HEK293 (cell line): ENCODE measurements at regions not wholly inside any gene's neighbourhood (a gene's known extent, or its start where the extent isn't known, plus 50 kb on each side); places are given as distances from the start of the nearest gene placed in this dataset.

Source experiments
- GLIS2 ChIP-seq: fragments of 450-650 bp; formaldehyde crosslinking; IDR thresholded peaks from 2 replicates; pipeline ENCODE4 v1.5.1; 2016; ENCODE audit warnings: missing biosample characterization, missing genetic modification characterization
- MEIS1 ChIP-seq: sonication (generic); formaldehyde crosslinking; IDR thresholded peaks from 2 replicates; pipeline ENCODE4 v1.8.1; 2022; ENCODE audit warnings: missing genetic modification reagents, mild to moderate bottlenecking, borderline replicate concordance
- ZFP37 ChIP-seq: fragments of 450-650 bp; formaldehyde crosslinking; IDR thresholded peaks from 2 replicates; pipeline ENCODE4 v1.5.1; 2016; ENCODE audit warnings: missing biosample characterization, missing genetic modification characterization
- ZNF202 ChIP-seq: fragments of 450-650 bp; formaldehyde crosslinking; IDR thresholded peaks from 2 replicates; pipeline ENCODE4 v1.5.1; 2016; ENCODE audit warnings: missing biosample characterization, missing genetic modification characterization, borderline replicate concordance
- ZSCAN16 ChIP-seq: fragments of 450-650 bp; formaldehyde crosslinking; IDR thresholded peaks from 2 replicates; pipeline ENCODE4 v1.5.1; 2016; ENCODE audit warnings: missing biosample characterization, missing genetic modification characterization
- TF ChIP-seq, protein P1 (sequence below): fragments of 450-650 bp; formaldehyde crosslinking; IDR thresholded peaks from 2 replicates; pipeline ENCODE4 v1.5.1; 2016; ENCODE audit warnings: missing biosample characterization, missing genetic modification characterization
- TF ChIP-seq, protein P2 (sequence below): fragments of 450-650 bp; formaldehyde crosslinking; IDR thresholded peaks from 2 replicates; pipeline ENCODE4 v1.5.1; 2016; ENCODE audit warnings: missing biosample characterization, missing genetic modification characterization
- TF ChIP-seq, protein P3 (sequence below): fragments of 450-650 bp; formaldehyde crosslinking; conservative IDR thresholded peaks from 2 replicates; pipeline ENCODE4 v1.5.1; 2016; ENCODE audit warnings: low read depth, missing biosample characterization, missing genetic modification characterization

DNA sequence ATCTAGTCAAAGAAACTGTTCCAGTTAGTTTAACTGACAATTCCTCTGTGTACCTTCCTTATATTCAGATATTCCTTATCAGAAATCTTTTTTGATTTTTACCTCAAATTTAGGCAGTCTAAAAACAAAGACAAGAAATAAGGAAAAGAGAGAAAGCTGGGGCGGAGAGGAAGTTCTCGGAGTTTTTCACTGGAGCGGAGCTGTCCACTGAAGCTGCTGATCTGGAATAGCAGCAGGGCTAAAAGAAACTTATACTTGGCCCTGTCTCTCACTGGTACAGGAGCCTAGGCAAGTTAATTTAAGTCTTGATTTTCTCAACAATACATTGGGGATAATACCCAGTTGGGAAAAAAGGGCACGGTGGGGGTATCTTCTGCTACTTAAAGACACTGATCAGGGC, 59.2 kb upstream of the CYP2D6 start:
- TF ChIP-seq, protein P1, sequence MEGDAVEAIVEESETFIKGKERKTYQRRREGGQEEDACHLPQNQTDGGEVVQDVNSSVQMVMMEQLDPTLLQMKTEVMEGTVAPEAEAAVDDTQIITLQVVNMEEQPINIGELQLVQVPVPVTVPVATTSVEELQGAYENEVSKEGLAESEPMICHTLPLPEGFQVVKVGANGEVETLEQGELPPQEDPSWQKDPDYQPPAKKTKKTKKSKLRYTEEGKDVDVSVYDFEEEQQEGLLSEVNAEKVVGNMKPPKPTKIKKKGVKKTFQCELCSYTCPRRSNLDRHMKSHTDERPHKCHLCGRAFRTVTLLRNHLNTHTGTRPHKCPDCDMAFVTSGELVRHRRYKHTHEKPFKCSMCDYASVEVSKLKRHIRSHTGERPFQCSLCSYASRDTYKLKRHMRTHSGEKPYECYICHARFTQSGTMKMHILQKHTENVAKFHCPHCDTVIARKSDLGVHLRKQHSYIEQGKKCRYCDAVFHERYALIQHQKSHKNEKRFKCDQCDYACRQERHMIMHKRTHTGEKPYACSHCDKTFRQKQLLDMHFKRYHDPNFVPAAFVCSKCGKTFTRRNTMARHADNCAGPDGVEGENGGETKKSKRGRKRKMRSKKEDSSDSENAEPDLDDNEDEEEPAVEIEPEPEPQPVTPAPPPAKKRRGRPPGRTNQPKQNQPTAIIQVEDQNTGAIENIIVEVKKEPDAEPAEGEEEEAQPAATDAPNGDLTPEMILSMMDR (tag by site-specific recombination): no peak
- TF ChIP-seq, protein P2, sequence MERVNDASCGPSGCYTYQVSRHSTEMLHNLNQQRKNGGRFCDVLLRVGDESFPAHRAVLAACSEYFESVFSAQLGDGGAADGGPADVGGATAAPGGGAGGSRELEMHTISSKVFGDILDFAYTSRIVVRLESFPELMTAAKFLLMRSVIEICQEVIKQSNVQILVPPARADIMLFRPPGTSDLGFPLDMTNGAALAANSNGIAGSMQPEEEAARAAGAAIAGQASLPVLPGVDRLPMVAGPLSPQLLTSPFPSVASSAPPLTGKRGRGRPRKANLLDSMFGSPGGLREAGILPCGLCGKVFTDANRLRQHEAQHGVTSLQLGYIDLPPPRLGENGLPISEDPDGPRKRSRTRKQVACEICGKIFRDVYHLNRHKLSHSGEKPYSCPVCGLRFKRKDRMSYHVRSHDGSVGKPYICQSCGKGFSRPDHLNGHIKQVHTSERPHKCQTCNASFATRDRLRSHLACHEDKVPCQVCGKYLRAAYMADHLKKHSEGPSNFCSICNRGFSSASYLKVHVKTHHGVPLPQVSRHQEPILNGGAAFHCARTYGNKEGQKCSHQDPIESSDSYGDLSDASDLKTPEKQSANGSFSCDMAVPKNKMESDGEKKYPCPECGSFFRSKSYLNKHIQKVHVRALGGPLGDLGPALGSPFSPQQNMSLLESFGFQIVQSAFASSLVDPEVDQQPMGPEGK (tag by site-specific recombination): no peak
- TF ChIP-seq ZSCAN16 (tag by site-specific recombination) (no peak), GLIS2 (tag by site-specific recombination) (no peak), MEIS1 (CRISPR knock-in tag) (no peak), ZFP37 (tag by site-specific recombination) (no peak), ZNF202 (tag by site-specific recombination) (no peak)
- TF ChIP-seq, protein P3, sequence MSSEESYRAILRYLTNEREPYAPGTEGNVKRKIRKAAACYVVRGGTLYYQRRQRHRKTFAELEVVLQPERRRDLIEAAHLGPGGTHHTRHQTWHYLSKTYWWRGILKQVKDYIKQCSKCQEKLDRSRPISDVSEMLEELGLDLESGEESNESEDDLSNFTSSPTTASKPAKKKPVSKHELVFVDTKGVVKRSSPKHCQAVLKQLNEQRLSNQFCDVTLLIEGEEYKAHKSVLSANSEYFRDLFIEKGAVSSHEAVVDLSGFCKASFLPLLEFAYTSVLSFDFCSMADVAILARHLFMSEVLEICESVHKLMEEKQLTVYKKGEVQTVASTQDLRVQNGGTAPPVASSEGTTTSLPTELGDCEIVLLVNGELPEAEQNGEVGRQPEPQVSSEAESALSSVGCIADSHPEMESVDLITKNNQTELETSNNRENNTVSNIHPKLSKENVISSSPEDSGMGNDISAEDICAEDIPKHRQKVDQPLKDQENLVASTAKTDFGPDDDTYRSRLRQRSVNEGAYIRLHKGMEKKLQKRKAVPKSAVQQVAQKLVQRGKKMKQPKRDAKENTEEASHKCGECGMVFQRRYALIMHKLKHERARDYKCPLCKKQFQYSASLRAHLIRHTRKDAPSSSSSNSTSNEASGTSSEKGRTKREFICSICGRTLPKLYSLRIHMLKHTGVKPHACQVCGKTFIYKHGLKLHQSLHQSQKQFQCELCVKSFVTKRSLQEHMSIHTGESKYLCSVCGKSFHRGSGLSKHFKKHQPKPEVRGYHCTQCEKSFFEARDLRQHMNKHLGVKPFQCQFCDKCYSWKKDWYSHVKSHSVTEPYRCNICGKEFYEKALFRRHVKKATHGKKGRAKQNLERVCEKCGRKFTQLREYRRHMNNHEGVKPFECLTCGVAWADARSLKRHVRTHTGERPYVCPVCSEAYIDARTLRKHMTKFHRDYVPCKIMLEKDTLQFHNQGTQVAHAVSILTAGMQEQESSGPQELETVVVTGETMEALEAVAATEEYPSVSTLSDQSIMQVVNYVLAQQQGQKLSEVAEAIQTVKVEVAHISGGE (tag by site-specific recombination): no peak
